Putamen (tissue), 1 donor: ENCODE measurements at regions not wholly inside any gene's neighbourhood (a gene's known extent, or its start where the extent isn't known, plus 50 kb on each side); places are given as distances from the start of the nearest gene placed in this dataset.

ENCODE experiments used
- DNase-seq: peaks from one replicate; pipeline ENCODE4 v3.0.0-alpha.2; 2016; ENCODE audit warnings: low spot score

DNA sequence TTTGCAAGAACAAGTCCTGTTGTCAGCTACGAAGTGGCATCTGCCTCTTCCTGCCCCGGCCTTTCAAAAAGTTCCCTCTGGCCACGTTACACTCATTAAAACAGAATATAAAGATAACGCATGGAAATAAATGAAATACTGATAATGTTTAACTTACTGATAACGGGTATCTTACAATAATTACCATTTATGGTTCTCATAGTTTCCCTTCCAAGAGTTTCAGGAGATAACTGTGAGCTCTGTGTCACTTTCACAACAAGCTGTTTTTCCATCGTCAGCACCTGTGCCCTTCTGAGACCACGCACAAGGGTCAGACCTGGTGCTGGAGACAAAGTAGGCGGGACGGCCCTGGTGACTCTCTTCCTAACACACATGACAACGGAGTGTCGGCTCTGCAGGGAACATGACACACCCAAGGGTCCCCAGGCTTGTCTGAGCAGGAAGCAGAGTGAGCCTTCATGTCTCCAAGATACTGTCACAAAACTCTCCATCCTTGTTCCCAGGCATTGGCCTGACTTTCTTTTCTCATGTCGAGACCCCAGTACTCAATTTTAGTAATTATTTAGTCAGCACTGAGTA is 86.2 kb upstream of the THBS2 start:
- DNase-seq = no peak

DNA sequence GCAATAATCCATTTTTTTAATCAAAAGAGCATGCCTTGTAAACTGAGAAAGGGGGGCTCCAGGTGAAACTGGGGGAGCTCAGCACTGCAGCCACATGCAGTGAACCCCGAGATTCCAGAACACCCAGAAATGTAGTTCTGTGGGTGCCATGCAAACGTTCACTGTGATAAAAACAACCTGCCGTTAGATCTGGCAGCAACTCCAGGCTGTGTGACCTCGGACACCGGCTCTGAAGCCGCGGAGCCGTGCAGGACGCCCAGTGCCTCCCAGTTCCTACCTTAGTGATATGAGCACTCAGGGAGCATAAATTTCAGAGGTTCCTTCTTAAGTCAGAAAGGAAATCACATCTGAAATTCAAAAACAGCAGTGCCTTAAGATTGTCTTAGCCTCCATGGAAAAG is 85.4 kb upstream of the THBS2 start:
- no peak for DNase-seq

DNA sequence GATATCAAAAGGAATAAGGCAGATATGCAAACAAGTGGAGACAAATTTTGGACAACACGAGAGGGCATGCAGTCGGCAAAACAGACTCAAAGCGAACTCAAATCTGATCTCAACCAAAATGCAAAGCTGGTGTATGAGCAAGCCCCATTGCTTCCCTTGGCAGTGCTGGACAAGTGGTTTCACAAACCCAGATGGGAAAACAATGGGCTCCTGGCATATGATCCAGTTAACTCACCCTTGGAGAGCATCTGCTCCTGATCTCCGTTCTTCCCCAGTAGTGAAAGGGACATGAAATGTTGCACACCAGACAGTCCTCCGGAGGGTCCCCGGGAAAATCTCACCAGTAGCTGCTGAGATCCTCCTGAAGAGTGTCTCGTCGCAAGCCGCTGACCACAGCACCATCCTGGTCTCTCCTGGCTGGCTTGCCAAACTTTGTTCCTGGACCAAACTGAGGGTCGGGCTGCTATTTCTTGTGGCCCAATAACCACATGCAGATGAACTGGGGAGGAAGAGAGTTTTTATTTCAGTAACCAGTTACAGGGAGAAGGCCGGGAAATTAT is 84.3 kb upstream of the THBS2 start:
- DNase-seq = peak; percentile 16

DNA sequence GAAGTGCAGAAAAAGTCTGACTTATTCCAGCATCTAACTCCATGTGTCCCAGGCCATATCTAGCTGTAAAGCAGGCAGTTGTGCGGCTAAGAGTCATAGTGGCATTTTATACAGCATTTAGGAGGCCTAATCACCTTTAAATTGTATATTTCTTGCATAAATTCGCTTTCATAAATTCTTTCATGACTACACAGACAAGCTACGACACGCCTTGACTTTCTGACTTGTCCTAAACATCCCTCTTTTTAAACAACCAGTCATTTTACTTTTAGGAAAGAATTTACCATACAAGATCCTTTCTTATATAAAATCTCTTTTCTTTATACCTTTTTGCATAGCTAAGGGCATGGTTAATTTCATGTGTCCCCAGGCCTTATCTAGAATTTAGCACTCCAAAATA is 81.7 kb upstream of the THBS2 start:
- no peak for DNase-seq

DNA sequence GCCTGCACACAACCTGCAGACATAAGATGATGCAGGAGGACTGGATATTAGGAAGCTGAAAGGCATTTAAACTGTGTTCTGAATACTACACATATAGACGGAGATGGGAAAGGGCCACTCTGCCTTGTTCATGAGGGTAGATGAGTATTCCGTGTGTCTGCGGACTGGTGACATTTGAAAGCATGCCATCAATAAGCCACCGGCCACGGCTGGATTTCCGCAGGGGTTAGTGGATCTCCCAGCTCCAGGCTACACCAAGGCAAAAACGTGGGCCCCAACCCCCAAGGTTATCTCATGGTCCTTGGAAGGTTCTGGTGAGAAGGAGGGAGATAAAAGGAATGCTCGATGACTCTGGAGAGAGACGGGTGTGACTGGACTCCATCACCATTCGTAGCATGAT is 78.6 kb upstream of the THBS2 start:
- DNase-seq = no peak

DNA sequence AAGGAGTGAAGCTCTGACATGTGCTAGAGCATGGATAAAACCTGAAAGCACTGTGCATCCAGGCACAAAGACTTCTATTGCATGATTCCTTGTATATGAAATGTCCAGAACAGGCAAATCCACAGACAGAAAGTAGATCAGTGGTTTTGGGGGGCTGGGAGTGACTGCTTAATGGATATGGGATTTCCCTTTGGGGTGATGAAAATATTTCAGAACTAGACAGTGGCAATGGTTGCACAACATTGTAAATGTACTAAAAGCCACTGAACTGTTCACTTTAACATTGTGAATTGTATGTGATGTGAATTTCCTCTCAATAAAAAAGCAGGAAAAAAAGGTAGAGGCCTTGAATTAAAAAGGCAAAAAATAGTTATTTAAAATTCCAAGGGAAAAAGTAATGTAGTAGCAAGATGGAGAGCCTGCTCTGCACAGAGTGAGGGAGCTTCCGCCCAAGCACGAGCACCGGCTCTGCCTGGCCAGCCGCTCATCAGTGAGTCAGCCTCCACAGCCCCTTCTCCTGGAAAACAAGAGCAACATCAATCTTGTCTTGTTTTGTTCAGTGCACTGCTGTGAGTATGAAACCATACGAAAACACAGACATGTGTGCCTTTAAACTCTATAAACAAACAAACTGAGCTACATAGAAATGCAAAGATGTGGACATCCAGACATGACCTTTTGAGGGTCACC is 74.6 kb upstream of the THBS2 start:
- no peak for DNase-seq

DNA sequence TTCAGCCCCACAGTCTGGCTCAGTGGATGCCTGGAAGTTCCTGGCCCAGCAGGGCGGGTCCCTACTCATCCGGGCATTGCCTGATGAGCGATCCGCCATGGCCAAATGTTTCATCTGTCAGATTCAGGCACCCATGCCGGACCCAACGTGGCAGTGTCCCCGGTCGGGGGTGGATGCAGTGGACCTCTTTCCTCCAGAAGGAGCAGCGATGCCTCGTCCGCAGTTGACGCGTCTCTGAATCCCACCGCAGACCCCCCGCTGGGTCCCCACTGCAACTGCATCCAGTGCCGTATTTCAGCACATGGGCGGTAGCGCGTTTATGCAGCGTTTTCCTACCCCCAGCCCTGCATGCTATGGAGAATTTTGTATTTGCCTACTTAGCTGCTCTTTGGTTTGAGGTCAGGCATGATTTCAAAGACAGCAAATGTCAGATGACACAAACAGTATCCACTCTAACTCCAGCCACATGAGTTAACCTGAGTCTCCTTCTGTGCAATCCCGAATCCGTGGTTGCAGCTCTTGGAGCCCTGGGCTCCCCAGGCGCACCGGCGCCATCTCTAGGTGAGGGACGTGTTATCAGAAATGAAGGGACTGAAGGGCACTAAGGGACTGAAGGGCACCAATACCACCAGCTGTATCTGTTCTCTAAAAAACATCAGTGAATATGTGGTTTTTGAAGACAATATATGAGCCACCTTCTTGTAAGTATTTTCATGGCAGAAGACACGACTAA is 72.6 kb upstream of the THBS2 start:
- DNase-seq = peak; percentile 47

DNA sequence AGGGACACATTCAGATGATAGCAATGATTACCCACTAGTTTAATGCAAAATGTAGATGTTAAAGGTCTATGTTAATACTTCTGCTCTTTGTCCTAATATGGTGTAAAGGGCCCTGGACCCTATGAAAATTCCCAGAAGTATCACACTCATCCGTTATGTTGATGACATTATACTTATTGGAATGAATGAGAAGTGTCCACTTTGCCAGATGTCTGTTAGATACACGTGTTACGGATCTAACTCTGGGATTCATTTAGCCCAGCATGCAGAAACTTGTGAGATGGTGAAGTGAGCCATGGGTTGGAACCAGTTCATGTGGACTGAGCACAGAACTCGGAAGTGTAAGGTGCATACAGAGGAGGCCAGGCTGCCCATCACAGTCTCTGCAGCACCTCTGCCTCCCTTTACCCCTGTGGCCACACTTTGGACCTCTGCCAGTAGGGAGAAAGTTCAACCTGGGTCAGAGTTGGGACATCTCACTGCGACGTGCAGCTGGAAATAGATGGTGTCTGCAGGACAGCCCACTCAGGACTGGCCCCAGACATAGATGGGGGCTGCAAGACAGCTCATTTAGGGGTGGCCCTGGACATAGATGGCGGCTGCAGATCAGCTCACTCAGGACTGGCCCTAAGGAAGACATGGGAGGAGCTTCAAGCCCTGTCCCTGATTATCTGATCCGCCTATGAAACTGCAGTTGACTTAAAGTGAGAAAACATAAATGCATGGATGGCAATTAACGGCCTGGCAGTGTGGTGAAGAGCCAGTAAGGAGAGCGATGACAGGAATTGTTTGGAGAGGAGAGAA is 71.2 kb upstream of the THBS2 start:
- DNase-seq = no peak

DNA sequence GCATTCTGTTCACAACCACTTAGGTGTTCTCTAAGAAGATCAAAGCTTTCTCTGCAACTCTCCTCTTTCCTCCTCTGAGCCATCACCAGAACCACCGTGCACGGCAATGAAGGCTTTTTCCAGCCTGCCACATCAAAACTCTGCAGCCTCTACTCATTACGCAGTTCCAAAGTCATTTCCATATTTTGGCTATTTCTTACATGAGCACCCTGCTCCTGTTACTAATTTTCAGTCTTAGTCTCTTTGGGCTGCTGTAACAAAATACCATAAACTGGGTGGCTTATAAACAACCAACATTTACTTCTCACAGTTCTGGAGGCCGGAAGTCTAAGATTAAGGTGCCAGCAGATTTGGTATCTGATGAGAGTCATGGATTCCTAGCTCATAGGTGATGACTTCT is 70.4 kb upstream of the THBS2 start:
- DNase-seq = no peak

DNA sequence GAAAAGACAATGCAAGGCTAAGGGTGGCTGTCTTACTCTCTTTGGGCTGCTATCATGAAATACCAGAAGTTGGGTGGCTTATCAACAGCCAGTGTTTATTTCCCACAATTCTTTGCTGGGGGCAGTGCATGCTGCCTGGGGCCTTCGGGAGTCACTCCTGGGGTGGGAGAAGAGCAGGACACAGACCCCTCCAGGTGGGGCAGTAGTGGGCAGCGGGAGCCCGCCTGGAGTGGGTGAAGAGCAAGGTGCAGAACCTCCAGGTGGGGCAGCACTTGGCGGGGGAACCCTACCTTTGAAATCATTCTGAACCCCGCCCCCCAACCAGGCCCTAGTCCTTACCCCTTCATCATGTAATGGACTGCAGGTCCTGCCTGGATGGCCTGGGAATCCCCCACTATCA is 69.6 kb upstream of the THBS2 start:
- DNase-seq = no peak

DNA sequence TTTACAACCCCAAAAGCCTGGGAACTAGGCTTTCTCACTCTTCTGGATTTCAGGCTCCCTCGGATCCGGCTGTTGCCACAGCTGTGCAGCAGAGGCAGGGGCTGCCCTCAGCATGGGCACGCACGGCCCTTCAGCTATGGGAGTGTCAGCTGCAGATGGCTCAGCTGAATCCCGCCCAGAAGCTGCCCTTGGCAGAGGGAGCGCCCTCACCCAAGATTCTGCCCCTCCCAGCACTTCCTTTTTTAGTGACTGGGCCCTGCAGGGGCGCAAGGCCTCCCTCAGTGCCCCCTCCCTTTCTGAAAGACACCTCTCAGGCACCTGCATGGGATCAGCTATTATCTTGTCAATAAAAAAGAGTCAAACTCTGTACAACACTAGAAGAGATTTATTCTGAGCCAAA is 67.9 kb upstream of the THBS2 start:
- DNase-seq = no peak

DNA sequence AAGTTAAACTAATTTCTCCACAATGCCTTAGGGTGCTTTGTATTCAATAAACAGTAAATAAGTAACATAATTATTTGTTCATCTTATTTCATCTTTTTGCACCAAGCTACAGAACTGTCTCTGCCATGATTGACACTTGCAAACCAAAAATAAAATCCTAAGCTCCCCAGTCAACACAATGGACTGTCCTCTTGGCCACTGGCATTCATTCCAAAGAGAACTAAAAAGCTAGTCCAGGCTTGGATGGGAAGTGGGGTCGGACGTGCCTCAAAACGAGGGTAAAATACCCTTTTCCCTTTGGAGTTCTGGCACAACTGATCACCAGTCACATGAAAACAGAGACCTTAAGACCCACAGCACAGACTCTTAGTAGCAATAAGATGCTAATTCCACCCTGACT is 66.4 kb upstream of the THBS2 start:
- DNase-seq = no peak

DNA sequence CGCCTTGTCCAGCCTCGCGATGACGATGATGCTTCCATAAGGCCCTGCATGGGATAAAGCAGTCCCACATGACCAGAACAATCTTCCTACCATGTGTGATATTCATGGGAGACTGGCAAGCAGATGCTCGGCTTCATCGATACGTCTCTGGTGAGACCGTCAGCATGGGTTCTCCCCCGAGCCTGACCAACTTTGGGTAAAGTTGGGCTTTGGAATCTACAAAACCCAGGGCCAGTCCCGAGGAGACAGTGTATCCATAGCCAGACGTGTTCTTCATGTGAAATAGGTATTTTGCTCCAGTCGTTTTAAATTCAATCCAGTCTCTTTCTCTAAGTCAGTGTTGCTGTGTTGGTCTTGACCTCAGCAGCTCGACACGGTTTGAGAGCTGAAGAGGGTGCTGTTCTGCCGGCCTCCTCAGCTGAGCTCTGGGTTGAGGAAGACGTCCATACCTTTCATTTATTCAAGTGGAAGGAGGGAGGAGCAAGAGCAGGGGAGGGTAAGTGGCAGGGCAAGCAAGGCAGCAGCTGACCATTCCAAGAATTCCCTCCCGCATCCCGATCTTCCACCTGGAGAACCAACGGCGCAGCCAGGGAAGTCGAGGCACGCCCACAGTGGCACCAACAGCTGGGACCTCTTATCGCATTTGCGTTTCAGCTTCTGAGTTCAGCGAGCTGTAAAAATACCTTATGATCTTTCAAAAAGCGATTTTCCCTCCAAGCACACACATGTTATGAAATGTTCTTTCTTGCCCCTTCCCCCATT is 64.0 kb upstream of the THBS2 start:
- no peak for DNase-seq

DNA sequence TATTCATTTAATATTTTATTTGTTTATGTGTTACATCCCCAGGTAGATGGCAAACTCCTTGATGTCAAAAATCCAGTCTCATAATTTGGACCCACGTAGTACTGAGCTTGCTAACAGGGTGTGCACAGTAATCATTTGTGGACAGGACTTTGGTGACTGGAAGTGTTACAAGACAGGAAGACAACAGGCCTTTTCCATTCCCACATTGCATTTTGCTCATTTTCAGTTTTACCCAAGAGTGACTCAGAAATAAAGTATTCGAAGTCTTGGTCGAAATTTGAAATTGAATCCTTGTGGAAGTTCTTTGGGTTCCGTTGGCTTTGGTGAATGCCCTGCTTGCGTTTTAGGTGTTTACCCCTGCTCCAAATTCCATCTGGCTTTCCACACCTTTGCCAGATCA is 63.0 kb upstream of the THBS2 start:
- no peak for DNase-seq

DNA sequence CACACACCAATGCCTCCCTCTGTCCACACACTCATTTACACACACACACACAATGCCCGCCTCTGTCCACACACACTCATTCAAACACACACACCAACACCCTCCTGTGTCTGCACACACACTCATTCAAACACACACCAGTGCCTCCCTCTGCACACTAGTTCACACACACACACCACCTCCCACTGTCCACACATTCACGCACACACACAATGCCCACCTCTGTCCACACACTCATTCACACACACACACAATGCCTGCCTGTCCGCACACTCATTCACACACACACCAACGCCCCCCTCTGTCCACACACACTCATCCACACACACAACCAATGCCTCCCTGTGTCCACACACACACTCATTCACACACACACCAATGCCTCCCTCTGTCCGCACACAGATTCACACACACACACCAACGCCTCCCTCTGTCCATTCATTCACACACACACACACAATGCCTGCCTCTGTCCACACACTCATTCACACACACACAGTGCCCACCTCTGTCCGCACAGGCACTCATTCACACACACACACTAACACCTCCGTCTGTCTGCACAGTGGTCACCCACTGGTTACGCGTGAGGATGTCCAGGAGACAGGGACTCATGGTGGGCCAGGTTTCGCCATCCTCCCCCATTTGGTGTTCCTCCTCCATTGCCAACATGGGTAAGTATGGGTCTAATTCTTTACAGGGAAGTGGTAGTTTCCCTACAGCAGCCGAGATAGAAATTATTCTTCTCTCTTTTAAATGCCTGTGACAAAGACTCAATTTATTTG is 62.4 kb upstream of the THBS2 start:
- DNase-seq = no peak

DNA sequence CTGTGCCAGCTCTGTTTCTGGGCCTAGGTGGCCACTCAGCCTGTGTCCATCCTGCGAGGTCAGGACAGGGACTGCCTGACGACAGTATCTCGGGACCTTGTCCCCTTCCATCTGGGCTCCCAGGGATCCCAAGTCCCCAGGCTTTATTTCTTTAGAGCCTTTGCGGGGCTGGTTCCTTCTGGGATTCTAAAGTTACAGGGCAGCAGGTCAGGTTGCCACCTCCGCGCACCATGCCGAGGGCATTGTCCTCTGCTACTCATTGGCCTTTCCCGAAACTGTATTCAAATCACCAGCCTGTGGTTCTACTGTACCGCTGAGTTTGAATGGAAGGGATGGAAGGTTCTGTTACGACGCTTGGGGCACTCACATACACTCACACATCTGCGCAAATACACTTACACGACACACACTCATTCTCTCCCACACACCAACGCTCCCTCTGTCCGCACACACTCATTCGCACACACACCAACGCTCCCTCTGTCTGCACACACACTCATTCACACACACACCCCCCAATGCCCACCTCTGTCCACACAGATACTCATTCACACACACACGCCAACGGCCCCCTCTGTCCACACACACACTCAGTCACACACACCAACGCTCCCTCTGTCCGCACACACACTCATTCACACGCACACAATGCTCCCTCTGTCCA is 59.8 kb upstream of the THBS2 start:
- no peak for DNase-seq

DNA sequence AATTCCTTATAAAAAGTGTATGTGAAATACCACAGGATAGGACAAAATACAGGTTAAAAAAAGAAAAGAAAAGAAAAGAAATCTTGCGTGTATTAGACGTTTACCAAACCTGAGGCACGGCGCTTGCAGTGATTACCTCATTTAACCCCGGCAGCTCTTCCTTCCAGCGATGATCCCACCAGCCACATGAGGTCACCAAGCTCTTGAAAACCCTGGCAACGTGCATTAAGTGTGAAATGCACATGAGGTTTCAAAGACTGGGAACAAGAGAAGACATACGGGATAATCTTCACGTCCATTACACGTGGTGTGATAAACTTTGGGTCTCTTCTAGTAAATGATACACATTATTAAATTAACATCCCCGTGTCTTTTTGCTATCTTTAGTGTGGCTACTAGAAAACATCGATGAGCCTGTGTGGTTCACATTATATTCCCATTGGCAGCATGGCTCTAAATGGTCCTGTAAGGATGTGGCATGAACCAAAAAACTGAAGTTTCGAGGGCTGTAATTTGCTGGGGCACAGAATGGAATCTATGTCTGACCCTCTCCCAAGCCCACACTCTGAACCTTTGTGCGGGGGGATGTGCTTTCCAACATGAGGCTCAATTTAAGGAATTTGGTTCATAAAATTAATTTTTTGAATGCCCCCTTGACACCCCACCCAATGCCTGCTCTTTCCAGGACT is 59.2 kb upstream of the THBS2 start:
- no peak for DNase-seq

DNA sequence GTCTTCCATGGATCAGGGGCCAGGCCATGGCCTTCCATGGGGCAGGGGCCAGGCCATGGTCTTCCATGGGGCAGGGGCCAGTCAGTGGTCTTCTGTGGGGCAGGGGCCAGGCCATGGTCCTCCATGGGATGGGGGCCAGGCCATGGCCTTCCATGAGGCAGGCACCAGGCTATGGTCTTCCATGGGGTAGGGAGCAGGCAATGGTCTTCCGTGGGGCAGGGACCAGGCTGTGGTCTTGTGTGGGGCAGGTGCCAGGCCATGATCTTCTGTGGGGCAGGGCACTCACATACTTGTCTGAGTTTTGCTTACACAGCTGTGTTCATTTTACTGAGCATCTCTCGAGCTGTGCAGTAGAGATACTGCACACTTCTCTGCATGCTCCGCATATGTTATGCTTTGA is 57.3 kb upstream of the THBS2 start:
- DNase-seq = no peak
